Activated CD4-positive, alpha-beta memory T cell treated with anti-CD3 and anti-CD28 coated beads, Interleukin-2, amount 10 ng/mL, durations not matched to agents 7 days and 5 days (primary cell): ENCODE measurements at regions not wholly inside any gene's neighbourhood (a gene's known extent, or its start where the extent isn't known, plus 50 kb on each side); places are given as distances from the start of the nearest gene placed in this dataset.

ENCODE experiments used
- CTCF ChIA-PET: fragments of 350-600 bp; sonication (Branson Sonifier 250); formaldehyde crosslinking; loops from one replicate; lab custom pipeline; 2021; ENCODE audit warnings: antibody characterized with exemption, inconsistent platforms; lab: Charles Lee
- POLR2A ChIA-PET: fragments of 350-600 bp; sonication (Branson Sonifier 250); formaldehyde crosslinking; loops from one replicate; lab custom pipeline; 2021; ENCODE audit warnings: antibody characterized with exemption; lab: Charles Lee
- DNase-seq: peaks from one replicate; pipeline ENCODE4 v3.0.0-alpha.2; 2020
- H3K27ac Mint-ChIP-seq: one replicate; pipeline ENCODE4 v1.8.0; 2021; ENCODE audit warnings: mild to moderate bottlenecking, mixed read lengths
- H3K27me3 Mint-ChIP-seq: one replicate; pipeline ENCODE4 v1.8.0; 2021; ENCODE audit warnings: mixed read lengths
- H3K36me3 Mint-ChIP-seq: one replicate; pipeline ENCODE4 v1.8.0; 2021; ENCODE audit warnings: low read depth, mixed read lengths
- H3K4me1 Mint-ChIP-seq: one replicate; pipeline ENCODE4 v1.8.0; 2021; ENCODE audit warnings: mixed read lengths
- H3K4me3 Mint-ChIP-seq: one replicate; pipeline ENCODE4 v1.8.0; 2021; ENCODE audit warnings: mild to moderate bottlenecking, mixed read lengths
- H3K9me3 Mint-ChIP-seq: one replicate; pipeline ENCODE4 v1.8.0; 2021; ENCODE audit warnings: mixed read lengths

GRCh38 chr6:139426795-139427194 lies 52.3 kb upstream of the CITED2 start:
- ChIA-PET POLR2A (no interaction called here), CTCF (no interaction called here)
- H3K4me1 Mint-ChIP-seq = no peaks in the 10 kb centered on the region
- no peak for DNase-seq
- no peak overlapping the region for H3K27ac Mint-ChIP-seq
- peaks cover 2% of the 10 kb centered on the region for H3K9me3 Mint-ChIP-seq
- H3K4me3 Mint-ChIP-seq = no peak overlapping the region
- H3K27me3 Mint-ChIP-seq = peaks cover 1% of the 10 kb centered on the region
- no peaks in the 10 kb centered on the region for H3K36me3 Mint-ChIP-seq

GRCh38 chr6:139425780-139426179 lies 51.3 kb upstream of the CITED2 start:
- no peaks in the 10 kb centered on the region for H3K9me3 Mint-ChIP-seq
- CTCF ChIA-PET = no interaction called here
- POLR2A ChIA-PET = no interaction called here
- H3K36me3 Mint-ChIP-seq = no peaks in the 10 kb centered on the region
- no peak overlapping the region for H3K27ac Mint-ChIP-seq
- no peaks in the 10 kb centered on the region for H3K4me1 Mint-ChIP-seq
- no peak overlapping the region for H3K4me3 Mint-ChIP-seq
- no peak for DNase-seq
- peaks cover 1% of the 10 kb centered on the region for H3K27me3 Mint-ChIP-seq

- no peaks in the 10 kb centered on the region for H3K9me3 Mint-ChIP-seq
- ChIA-PET CTCF (no interaction called here), POLR2A (no interaction called here)
- DNase-seq = no peak
- no peaks in the 10 kb centered on the region for H3K4me1 Mint-ChIP-seq
- no peak overlapping the region for H3K4me3 Mint-ChIP-seq
- no peaks in the 10 kb centered on the region for H3K36me3 Mint-ChIP-seq
- H3K27ac Mint-ChIP-seq = no peak overlapping the region
- peaks cover 1% of the 10 kb centered on the region for H3K27me3 Mint-ChIP-seq
Measured at GRCh38 chr6:139423971-139424667, 49.7 kb upstream of the CITED2 start.
